ENCODE measurements at regions not wholly inside any gene's neighbourhood (a gene's known extent, or its start where the extent isn't known, plus 50 kb on each side); places are given as distances from the start of the nearest gene placed in this dataset.

DNA sequence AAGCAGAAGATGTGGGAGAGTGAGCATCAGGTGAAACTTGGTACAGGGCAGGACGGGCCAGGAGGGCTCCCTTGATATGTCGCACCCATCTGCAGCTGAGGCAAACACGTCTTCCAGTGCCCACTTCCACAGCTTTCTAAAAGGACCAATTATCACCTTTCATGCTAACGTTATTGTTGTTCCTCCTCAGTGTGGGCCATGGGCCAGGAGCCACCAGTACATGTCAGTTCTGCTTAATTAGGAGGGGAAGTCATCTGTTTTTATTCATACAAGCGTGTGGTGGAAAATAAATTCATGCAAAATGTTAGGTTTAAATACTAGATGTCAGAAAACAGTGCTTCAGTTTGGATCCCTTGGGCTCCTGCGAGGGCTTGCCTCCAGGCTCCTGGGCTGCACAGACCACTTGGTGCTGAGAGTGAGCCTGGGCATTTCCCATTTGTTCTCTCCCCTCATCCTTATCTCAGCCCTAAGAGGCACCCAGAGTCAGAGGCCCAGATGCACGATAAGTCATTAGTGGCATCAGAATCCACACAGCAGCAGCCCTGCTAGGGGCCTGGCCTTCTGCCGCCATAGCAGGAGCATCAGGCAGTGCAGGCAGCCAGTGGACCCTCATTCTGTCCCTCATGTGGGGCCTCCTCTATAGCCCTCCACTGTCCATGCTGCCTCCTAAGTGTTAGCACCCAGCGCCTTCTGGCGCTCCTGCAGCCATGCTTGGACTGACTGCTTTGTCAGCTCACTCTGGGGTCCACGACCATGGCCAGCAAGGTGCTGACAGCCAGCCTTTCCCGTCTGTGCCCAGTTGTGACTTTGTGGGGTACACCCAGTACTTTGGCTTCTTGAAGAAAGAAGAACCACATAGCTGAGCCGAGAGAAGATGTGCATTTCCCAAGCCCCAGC is 539.8 kb upstream of the RAB6C start:
- no peak for DNase-seq

DNA sequence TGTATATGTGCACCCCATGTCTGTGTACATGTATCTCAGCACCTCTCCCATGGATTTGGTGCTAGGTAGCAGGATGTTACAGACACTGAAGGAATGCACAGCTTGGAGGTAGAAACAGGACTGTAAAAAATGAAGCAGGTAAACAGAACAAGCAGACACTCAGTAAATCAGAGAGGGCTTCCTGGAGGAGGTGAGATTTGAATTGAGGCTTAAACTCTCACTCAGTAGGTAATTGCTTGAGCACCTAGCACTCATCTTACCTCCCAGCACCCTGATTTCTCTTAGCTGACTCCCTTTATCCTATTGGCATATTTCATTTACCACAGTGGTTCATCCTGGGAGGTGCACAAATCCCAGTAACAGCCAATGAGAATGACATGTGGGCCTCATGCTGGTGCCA is 537.9 kb upstream of the RAB6C start:
- no peak for DNase-seq

DNA sequence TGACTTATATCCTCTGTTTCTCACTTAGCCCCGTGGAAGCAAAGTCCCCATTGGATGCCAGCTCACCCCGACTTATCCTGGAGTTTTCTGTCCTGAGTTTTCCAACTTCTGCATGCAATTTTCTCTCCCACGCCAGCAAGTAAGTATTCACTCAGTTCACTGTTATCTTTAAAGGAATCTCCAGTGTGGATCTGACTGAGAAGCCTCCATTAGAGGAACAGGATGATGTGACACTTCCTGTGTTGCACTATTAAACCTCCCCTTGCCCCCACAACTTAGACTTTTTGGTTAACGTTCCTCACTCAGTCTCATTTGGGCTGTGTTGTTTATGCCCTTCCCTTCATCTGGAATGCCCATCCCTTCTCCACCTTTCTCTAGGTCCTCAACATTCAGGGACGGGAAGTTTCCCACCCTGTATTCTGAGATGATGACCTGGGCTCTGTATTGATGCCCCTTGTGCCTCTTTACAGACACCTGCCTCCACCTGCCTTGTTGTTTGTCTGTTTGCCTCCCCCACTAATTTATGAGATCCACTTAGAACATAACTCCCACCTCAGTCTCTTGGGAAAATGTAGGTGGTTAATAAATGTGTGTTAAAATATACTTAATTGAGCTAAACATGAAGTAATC is 536.1 kb upstream of the RAB6C start:
- DNase-seq: no peak

DNA sequence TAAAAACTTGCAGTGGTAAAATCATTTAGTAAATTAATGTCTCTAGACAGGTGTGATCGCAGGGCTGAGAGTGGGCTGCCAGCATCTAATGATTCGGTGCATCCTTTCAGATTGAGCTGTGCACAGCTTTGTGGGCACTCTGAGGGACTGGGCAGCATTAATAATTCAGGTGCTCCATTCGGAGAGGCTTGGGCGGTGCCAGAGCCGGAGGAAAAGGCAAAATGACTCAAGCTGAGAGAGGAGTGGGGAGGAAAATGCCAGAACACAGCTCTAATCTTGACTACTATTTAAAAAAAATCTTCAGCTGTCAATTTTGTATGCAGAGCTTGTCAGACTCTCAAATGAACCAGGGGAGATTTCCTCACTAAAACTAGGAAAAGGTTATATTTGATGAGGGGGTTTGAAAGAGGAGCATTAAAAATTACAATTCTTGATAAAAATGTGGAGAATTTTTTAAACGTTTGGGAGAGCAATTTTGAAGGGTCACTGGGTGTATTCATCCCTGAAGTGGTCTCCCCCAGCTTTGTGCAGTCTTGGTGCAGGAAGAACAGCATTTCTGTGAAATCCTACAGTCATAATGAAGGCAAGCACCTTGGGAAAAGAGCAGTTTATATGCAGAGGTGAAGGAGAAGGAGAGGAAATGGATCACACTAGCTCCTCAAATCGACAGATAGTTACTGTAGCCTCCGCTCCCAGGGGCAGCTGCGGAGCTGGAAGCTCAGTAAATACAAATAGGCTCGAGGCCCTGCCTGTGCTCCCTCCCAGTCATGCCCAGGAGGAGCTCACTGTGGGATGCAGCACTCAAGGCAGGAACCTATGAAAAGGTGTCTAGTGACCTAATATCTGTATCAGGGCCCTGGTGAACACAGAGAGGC is 535.4 kb upstream of the RAB6C start:
- no peak for DNase-seq

DNA sequence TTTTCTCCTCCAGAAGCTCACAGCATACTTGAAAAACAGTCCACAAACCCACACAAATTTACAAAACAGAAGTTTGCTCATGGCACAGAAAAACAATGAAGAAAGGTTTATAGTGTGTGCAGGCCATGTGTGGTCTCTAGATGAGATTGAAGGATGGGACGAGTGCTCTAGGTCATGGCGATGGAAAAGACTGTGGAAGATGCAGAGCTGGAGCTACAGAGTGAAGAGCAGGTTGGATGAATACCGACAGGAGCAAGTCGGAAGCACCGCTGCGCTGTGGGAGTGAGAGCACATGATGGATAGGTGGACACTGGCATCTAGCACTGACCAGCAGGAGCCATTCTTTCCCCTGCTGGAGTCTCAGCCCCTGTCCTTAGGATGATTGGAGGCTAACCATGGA is 534.7 kb upstream of the RAB6C start:
- DNase-seq: no peak

DNA sequence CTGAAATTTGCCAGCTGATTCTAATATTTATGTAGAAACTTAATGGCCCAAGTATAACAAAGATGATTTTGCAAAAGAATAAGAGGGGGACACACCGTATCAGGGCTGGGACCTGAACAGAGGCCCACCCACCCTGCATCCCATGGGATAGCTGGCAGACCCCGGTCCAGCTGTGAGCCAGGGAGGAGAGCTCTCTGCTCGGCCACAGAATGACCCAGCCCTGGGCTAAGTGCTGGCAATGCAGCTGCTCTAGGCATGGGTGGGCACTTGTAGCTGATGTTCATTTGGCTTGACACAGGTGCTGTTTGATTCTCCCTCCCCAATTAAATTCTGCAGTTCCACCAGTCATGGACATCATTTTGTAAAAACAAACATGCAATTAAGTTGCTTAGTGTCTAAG is 522.8 kb upstream of the RAB6C start:
- DNase-seq: no peak

DNA sequence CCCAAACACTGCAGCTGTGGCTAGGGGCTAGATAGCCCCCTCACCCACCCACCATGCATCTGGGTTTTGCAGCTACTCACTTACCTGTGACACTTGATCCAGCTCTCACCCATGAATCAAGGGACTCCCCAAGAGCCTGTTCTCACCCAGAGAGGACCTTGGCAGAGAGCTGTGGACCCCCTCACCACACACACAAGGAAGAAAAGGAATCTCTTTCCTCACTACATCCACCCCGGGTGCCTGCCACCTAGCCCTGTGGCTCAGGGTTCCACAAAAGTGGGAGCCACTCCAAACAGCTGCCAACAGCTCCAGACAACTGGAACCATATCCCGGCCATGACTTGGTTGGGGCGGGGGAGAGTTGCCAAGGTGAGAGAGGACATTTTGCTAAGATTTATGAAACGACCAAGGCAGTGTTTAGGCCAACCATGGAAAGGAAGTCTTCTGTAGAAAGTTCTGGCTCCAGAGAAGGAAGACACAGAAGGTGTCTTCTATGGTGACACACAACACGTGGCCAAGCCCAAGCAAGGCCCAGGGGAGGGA is 522.1 kb upstream of the RAB6C start:
- DNase-seq: no peak

DNA sequence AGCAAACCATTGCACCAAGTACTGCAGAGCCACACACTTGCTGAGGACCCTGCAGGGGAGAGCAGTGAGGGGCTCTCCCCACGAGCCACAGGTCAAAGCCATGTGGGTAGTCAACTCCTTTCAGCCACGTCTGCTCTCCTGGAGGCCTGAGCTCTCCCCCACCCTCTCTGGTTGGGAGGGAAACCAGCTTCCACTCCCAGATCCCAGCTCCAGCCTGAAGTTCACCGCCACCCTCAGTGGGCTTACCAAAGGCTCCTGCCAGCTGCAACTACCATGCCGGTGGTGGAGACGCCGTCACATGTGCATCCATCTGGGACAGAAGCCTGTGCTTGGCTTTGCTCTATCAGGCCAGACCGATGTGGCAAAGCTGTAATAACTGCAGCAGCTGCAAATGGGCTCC is 521.5 kb upstream of the RAB6C start:
- DNase-seq: no peak

DNA sequence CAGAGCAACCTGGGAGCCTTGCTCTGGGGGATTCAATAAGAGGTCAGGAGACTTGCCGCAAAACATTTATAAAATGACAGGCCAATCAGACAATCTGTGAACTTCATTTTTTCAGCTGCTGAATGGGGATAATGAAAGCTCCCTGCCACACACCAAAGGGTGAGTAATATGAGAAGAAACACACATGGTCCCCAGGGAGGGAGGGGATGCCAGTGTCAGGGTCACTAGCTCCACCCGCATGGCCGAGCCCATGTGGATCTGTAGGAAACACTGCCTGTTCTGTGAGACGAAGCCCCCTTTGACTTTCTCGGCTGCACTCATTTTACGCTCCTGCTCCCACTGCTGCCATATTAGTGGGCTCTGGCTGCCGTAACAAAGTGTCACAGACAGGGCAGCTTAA is 521.0 kb upstream of the RAB6C start:
- DNase-seq: no peak

DNA sequence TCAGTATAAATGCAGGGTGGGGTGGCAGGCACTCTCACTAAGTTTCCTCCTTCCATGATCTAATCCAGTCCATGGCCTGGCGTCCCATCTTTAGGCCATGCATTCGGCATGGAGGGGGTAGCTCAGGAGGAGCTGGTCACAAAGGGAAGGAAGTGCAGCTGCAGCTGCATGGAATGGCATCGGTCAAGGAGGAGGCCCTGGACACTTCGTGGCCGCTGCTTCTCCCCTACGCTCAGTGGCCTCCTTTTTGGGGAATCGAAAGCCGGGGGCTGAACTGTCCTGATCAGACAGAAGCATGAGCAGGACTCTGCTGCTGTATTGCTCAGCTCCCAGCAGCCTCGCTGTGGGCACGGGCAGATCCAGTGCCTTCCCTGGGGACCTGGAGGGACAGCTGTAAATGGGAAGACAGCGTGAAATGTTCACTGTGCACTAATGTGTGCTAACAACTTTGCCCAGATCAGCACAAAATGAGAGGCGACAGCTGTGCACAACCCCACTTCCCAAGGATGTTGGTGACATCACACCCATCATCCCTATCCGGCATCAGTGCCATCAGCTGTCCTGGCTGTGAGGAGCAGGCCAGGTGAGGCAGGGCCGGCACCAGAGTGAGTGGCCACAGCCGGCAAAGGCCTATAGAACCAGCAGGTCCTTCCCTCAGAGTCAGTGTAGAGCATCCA is 520.1 kb upstream of the RAB6C start:
- DNase-seq: no peak

DNA sequence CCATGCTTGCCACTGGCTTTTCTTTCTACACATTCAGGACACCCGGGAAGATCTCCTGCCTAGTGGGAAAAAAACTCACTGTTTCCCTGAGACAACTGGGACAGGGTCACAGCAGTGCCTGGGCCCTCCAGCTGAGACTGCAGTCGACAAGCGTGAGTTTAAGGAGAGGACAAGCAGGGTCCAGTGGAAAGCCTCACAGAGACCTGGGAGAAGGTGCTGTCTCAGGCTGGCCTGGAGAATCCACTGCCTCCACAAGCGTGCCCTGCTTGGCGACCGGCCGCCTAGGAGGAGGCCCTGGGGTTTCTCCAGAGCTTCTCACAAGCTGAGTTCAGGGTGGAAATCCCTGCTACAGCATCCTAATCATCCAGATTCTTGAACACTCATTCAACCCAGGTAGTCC is 519.6 kb upstream of the RAB6C start:
- DNase-seq: no peak

DNA sequence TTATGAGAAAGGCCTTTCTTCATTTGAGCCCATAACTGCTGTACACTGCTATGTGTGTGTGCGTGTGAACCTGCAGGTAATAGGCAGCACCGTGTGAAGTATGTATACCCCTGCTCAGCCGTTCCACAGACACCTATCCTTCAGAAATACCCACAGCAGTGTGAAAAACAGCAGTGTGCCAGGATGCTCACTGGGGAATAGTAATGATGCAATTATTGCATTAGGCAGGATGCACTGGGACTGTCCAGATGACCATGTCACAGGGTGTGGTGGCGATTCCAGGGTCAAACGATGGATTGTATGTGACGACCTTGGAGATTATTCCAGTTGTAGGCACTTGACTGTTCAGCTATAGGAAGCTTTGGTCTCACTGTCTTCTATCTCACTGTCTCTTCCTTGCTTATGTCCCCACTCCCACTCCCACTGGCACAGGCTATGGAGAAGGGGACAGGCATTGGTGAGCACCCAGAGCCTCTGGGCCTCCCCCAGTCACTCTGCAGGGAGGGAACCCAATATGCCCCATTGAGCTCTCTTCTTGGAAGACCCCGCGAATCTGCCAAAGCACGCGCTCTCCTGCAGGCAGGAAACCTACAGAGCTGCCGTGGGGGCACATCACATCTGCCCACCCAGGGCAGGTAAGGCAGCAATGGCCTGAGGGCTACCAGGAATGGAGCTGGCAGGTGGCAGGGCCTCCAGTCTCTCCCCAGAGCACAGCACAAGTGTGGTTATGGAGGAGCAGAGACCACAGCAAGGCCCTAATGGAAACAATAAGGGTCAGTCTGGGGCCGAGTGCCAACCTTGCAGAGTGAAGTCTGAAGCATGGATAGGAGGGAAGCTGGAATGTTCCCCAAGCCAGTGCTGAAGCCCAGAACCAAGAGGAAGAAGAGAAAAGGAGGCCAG is 518.9 kb upstream of the RAB6C start:
- DNase-seq: no peak

DNA sequence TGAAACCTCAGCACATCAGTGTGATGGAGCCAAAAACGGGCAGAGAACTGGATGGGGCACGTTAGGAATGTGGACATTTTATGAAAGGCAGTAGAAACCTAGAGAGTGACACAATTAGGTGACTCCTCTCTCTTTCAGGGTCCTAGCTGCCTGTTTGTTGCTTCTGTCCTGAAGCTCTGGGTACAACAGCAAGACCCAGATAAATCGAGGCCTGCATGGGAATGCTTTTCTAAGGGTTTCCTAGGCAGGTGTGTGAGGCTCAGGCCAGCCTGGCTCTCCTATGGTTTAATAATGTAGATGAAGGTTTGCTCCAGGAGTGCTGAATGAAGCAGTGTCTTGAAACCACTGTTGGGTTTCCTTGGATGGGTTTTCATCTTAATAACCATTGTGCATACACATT is 517.1 kb upstream of the RAB6C start:
- no peak for DNase-seq

DNA sequence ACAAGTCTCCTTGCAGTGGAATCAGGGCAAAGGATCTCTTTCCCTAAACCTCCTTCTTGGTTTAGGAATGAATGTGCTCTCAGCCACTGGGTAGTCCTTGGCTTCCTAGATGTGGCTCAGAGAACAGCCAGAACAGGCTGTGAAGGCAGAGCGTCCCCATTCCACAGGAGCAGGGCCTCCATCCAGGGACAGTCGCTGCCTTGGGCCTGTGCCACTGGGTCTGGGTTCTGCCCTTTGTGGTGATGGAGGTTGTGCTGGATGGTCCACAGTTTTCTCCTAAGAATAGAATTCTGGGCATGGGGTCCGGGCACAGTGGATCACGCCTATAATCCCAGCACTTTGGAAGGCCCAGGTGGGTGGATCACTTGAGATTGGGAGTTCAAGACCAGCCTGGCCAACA is 516.5 kb upstream of the RAB6C start:
- DNase-seq: no peak

DNA sequence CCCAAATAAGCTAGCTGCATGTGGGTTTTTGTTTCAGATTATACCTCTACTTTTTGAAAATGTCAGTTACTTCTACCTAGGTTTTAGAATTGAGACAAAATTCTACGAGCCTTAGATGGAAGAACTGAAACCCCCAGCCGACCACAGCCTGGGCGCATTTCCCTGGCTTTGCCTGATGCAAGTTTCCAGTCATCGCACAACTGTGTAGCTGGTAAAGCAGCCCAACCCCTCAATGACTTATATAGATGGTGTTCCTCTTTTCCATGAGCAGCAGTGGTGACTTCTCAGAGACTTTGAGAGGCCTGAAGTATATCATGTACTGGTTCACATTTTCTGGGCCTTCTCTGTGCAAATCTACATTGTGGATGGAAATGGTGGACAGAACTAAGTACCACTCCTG is 515.4 kb upstream of the RAB6C start:
- no peak for DNase-seq

DNA sequence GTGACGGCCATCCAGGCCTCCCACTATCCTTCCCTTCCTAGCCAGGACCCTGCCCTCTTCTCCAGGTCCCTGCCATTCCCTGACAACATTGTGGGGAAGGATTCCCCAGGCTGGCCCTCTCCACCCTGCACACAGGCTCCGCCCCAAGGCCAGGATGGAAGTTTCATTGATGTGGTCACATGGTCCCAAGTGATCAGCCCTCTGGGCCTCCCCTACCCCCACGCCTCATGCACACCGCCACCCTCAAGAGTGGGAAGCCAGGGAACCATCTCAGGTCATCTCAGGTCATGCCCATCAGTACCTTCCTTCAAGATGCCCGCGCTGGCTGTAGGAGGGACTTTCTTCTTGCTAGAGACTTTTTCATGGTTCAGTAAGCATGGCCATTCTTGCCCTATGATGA is 514.8 kb upstream of the RAB6C start:
- no peak for DNase-seq

DNA sequence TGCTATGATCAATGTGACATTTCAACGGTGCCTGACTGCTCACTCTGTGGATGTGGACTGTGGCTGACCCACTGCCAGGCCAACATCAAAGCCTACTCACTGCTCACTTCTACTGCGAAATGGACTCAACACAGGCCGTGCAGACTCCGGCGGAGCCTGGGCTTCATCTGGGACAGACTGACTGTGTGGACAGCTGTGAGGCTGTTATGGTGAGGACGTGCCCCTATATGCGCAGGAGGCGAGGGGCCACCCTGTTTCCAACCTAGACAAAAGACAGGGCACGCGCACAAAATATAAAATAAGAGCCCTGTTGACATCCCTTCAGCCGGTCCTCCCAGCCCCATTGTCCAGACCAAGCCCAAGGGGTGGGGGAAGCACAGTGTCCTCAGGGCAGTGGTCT is 514.4 kb upstream of the RAB6C start:
- no peak for DNase-seq

DNA sequence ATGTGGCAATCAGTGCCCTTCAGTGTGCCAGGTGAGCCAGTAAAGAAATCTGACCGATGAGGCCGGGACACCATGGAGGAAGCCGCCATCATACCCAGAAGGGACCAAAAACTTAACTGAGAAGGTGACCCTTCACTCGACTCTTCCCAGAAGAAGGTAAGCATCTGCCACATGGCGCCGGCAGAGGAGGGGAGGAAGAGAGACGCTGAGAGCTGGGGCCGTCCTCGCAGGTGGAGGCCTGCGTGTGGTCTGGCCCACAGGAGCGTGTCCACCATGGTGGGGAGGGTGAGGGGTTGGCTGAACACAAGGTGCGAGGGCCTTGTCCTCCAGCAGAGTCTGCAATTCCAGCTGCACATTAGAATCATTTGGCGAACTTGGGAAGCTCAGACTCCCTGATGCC is 513.1 kb upstream of the RAB6C start:
- no peak for DNase-seq

DNA sequence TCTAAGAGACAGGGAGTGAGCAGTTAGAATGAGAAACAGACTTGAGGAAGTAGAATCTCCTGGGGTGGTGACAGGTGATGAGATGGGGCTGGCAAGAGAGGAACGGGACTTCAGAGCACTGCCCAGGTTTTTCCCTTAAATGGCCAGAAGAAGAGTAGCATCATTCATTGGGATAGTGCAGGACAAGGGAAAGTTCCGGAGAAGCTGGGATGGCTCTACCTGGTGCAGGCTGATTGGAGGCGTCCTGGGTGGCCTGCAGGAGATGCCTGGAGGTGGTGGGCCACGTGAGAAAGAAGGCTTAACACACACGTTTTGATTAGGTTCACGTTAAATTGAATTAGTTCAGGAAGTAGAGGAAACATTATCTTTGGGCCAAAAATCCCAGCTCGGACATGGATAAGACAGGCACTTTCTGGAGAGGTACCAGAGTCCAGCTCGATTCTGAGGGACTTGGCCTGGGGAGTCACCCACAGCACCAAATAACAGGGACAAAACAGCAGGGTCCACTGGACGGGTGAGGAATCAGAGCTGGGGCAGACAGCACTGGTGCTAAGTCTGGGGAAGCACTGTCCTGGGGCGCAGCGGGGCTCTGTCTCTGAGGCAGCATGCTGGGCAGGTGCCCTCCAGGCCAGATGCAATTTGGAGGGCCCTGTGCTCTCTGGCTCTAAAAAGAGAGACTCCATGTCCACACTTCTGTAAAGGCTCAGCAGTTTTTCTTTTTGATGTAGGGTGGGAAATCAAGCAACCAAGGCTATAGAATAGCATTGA is 512.3 kb upstream of the RAB6C start:
- DNase-seq: no peak

DNA sequence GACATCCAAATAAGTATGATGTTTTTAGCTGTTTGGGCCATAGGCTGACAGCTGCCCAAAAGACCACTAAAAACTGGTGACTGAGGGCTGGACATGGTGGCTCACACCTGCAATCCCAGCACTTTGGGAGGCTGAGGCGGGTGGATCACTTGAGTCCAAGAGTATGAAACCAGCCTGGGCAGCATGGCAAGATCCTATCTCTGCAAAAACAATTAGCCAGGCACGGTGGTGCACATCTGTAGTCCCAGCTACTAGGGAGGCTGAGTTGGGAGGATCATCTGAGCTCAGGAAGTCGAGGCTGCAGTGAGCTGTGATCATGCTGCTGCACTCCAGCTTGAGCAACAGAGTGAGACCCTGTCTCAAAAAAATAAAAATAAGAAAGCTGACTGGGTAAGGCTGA is 511.5 kb upstream of the RAB6C start:
- DNase-seq: no peak

DNA sequence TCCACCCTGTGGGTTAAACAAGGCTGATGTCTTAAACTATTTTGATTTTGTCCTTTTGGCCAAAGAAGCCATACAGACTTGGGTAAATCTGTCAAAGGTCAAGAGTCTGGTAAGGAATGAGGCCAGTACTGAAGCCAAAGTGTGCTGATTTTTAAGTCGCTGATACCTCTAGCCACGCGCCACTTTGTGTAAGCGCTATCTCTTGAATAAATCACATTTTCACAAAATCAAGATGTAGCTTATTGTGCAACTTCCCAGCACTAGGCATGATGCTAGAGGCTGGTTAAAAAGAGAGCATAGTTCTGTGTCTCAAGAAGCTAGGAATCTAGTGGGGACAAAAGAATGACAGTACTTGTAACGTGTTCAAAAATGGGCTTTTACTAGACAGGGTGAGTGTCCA is 510.6 kb upstream of the RAB6C start:
- DNase-seq: no peak

Data from stimulated activated CD8-positive, alpha-beta memory T cell treated with anti-CD3 and anti-CD28 coated beads, Interleukin-4, amount 100 ng/mL, for 48 hours (primary cell).